Gastrocnemius medialis (tissue), 4 donors: ENCODE measurements at regions not wholly inside any gene's neighbourhood (a gene's known extent, or its start where the extent isn't known, plus 50 kb on each side); places are given as distances from the start of the nearest gene placed in this dataset.

Source experiments
- CTCF ChIP-seq, 5 experiments: fragments of 450-650 bp in 3 of 5; fragments of 200-600 bp in 2 of 5; sonication (generic) in 2 of 5; IDR thresholded peaks in 4 of 5; conservative IDR thresholded peaks in 1 of 5; 1 replicate in 4 of 5; 2 replicates in 1 of 5; pipeline ENCODE4 v1.5.1; 2016 to 2019; ENCODE audit warnings: antibody characterized with exemption in 5 of 5, mild to moderate bottlenecking in 3 of 5, moderate library complexity in 3 of 5
- POLR2A ChIP-seq, 2 donors: fragments of 450-650 bp; IDR thresholded peaks; one replicate each; pipeline ENCODE4 v1.6.1; 2017; ENCODE audit warnings: antibody characterized with exemption in 2 of 2, mild to moderate bottlenecking in 2 of 2, moderate library complexity in 2 of 2

GRCh38 chr20:24042646-24043045, 54.1 kb upstream of the GGTLC1 start:
- no peak for TF ChIP-seq CTCF (IDR thresholded peaks at IDR 0.05 in 4 of 5, conservative IDR thresholded peaks at IDR 0.05 in 1 of 5)
- TF ChIP-seq POLR2A (IDR thresholded peaks at IDR 0.05): no peak
